Endothelial cell of umbilical vein (primary cell): ENCODE measurements at regions not wholly inside any gene's neighbourhood (a gene's known extent, or its start where the extent isn't known, plus 50 kb on each side); places are given as distances from the start of the nearest gene placed in this dataset.

Experiments used
- BruUV-seq: library from RNA; stranded (reverse); fragments of 400-500 nt; replicated peaks from 2 replicates; lab custom pipeline; 2021; lab: Mats Ljungman, UMichigan
- CTCF ChIA-PET: fragments of 300-600, 350-600 bp; sonication (Branson Sonifier 250); formaldehyde crosslinking; loops from one replicate; lab custom pipeline; 2021; ENCODE audit warnings: antibody characterized with exemption, inconsistent platforms; lab: Charles Lee
- POLR2A ChIA-PET: fragments of 300-600, 350-600 bp; sonication (Branson Sonifier 250); formaldehyde crosslinking; loops from one replicate; lab custom pipeline; 2021; ENCODE audit warnings: antibody characterized with exemption, inconsistent platforms; lab: Charles Lee
- DNase-seq: peaks from one replicate; pipeline ENCODE4 v3.0.0-alpha.2; 2011; ENCODE audit warnings: low read depth, low spot score
- FAIRE-seq: peaks from 2 replicates; lab custom pipeline; 2011; peaks lifted over from hg19 to GRCh38; lab: Jason Lieb, UNC
- H2AFZ ChIP-seq: 2 replicates; pipeline ENCODE4 v1.6.0; 2012; ENCODE audit warnings: low read depth, low read length, control low read depth, inconsistent platforms
- H3K27ac ChIP-seq: 2 replicates; pipeline ENCODE4 v1.5.1; 2011; ENCODE audit warnings: low read depth, mild to moderate bottlenecking, control low read depth, low read length, moderate library complexity; ENCODE audit not compliant: insufficient read depth
- H3K27me3 ChIP-seq, 2 experiments: 2 replicates each; pipeline versions ENCODE4 v1.6.0 to v1.6.1; 2011; ENCODE audit warnings: low read length in 2 of 2, mixed read lengths in 1 of 2; ENCODE audit not compliant: control insufficient read depth in 2 of 2, insufficient read depth in 2 of 2
- H3K36me3 ChIP-seq, 2 experiments: 2 replicates in 1 of 2; 3 replicates in 1 of 2; pipeline ENCODE4 v1.5.1; 2011; ENCODE audit warnings: low read length in 2 of 2, mild to moderate bottlenecking in 1 of 2, moderate library complexity in 1 of 2; ENCODE audit not compliant: control insufficient read depth in 2 of 2, insufficient read depth in 2 of 2; ENCODE audit errors: extremely low read depth in 1 of 2
- H3K4me1 ChIP-seq: 3 replicates; pipeline ENCODE4 v1.5.1; 2011; ENCODE audit warnings: mild to moderate bottlenecking, low read length; ENCODE audit not compliant: control insufficient read depth, insufficient read depth; ENCODE audit errors: extremely low read depth
- H3K4me2 ChIP-seq: 2 replicates; pipeline ENCODE4 v1.6.1; 2011; ENCODE audit warnings: low read length, control low read depth, mixed read lengths; ENCODE audit not compliant: insufficient read depth
- H3K4me3 ChIP-seq, 3 experiments: fragments of 200-600 bp in 1 of 3; sonication (generic), shearing (Covaris generic) in 1 of 3; replicated peaks in 1 of 3; 2 replicates each; pipeline ENCODE4 v1.5.1; 2011 to 2016; ENCODE audit warnings: control low read depth in 3 of 3, low read length in 3 of 3, mild to moderate bottlenecking in 2 of 3, inconsistent platforms in 1 of 3, low read depth in 1 of 3, moderate library complexity in 1 of 3; ENCODE audit not compliant: insufficient read depth in 1 of 3
- H3K79me2 ChIP-seq: 2 replicates; pipeline ENCODE4 v1.6.0; 2012; ENCODE audit warnings: low read length, inconsistent platforms; ENCODE audit not compliant: control insufficient read depth, insufficient read depth
- H3K9ac ChIP-seq: replicated peaks from 2 replicates; pipeline ENCODE3; 2011; ENCODE audit warnings: low read length, control low read depth; ENCODE audit not compliant: insufficient read depth; ENCODE audit errors: extremely low read depth
- H3K9me1 ChIP-seq: replicated peaks from 3 replicates; pipeline ENCODE4 v1.6.0; 2011; ENCODE audit warnings: mild to moderate bottlenecking, low read length; ENCODE audit not compliant: control insufficient read depth, insufficient read depth; ENCODE audit errors: extremely low read depth
- H3K9me3 ChIP-seq: replicated peaks from 2 replicates; pipeline ENCODE4 v1.5.1; 2012; ENCODE audit warnings: low read length, inconsistent platforms; ENCODE audit not compliant: control insufficient read depth, insufficient read depth
- H4K20me1 ChIP-seq: replicated peaks from 2 replicates; pipeline ENCODE3; 2011; ENCODE audit warnings: mild to moderate bottlenecking, low read length; ENCODE audit not compliant: control insufficient read depth, insufficient read depth; ENCODE audit errors: extremely low read depth
- CTCF ChIP-seq, 2 donors: IDR thresholded peaks; 1 replicate in 1 of 2; 2 replicates in 1 of 2; pipeline ENCODE4 v1.5.1; 2011; ENCODE audit warnings: low read length in 2 of 2, mild to moderate bottlenecking in 2 of 2, moderate library complexity in 2 of 2, control low read depth in 1 of 2, inconsistent platforms in 1 of 2, low read depth in 1 of 2; ENCODE audit not compliant: insufficient read depth in 1 of 2; ENCODE audit errors: extremely low read depth in 1 of 2
- EZH2 ChIP-seq: IDR thresholded peaks from 2 replicates; pipeline ENCODE4 v1.6.1; 2012; ENCODE audit warnings: borderline replicate concordance, low read depth, mild to moderate bottlenecking, moderate library complexity, low read length, inconsistent platforms; ENCODE audit not compliant: severe bottlenecking
- FOS ChIP-seq: IDR thresholded peaks from 2 replicates; pipeline ENCODE4 v1.6.1; 2011; ENCODE audit warnings: mild to moderate bottlenecking, low read length, moderate library complexity, borderline replicate concordance; ENCODE audit not compliant: insufficient read depth
- GATA2 ChIP-seq: IDR thresholded peaks from 2 replicates; pipeline ENCODE4 v1.7.0; 2011; ENCODE audit warnings: low read depth, mild to moderate bottlenecking, moderate library complexity, mixed read lengths, low read length; ENCODE audit not compliant: insufficient read length, insufficient read depth
- JUN ChIP-seq: IDR thresholded peaks from 2 replicates; pipeline ENCODE4 v1.6.1; 2011; ENCODE audit warnings: borderline replicate concordance, low read depth; ENCODE audit not compliant: insufficient read length, insufficient read depth
- MAX ChIP-seq: IDR thresholded peaks from 2 replicates; pipeline ENCODE4 v1.6.1; 2011; ENCODE audit not compliant: insufficient read depth, insufficient read length
- MYC ChIP-seq: IDR thresholded peaks from one replicate; pipeline ENCODE4 v1.6.1; 2011; ENCODE audit warnings: mild to moderate bottlenecking, low read depth, low read length
- POLR2A ChIP-seq: IDR thresholded peaks from 2 replicates; pipeline ENCODE4 v1.6.1; 2012; ENCODE audit warnings: low read depth, mild to moderate bottlenecking, control low read depth, low read length
- POLR2AphosphoS5 ChIP-seq: IDR thresholded peaks from 2 replicates; pipeline ENCODE4 v1.6.1; 2012; ENCODE audit warnings: low read depth, mild to moderate bottlenecking, control low read depth, low read length, moderate library complexity; ENCODE audit not compliant: insufficient read depth
- dilution Hi-C: fragments of 300-500 bp; cut with MboI; formaldehyde crosslinking; loops from one replicate; pipeline ENCODE4 v1.15.0; 2019; ENCODE audit warnings: low sequenced_read_pairs; ENCODE audit not compliant: extremely low pct_ligation_motif_present
- intact Hi-C: fragments of 100-400 bp; cut with micrococcal nuclease; formaldehyde crosslinking; loops from one replicate; pipeline ENCODE4 v1.10.0; 2022

- Histone ChIP-seq H4K20me1 (no peaks in the 10 kb centered on the region), H2AFZ (no peak overlapping the region), H3K27ac (no peak overlapping the region), H3K4me1 (no peaks in the 10 kb centered on the region), H3K36me3 (no peaks in the 10 kb centered on the region), H3K9me3 (no peaks in the 10 kb centered on the region), H3K79me2 (no peaks in the 10 kb centered on the region), H3K4me3 (no peak overlapping the region), H3K4me2 (no peak overlapping the region), H3K9ac (no peak overlapping the region), H3K9me1 (no peaks in the 10 kb centered on the region), H3K27me3 (peaks cover 3 to 4% of the 10 kb centered on the region in 2 experiments)
- TF ChIP-seq POLR2AphosphoS5: no peak
- no peak for TF ChIP-seq FOS
- TF ChIP-seq MYC: no peak
- no peak for TF ChIP-seq MAX
- no peak for TF ChIP-seq JUN
- no peak for TF ChIP-seq CTCF (IDR thresholded peaks at IDR 0.05; ENCODE audit: extremely low read depth in 1 of 2, insufficient read depth in 1 of 2, low read depth in 1 of 2, low read length in 2 of 2)
- TF ChIP-seq GATA2: no peak
- no peak for TF ChIP-seq EZH2
- TF ChIP-seq POLR2A: no peak
- dilution Hi-C loops: no loop called here
- no TSS peak for BruUV-seq
- FAIRE-seq: no peak
- CTCF ChIA-PET: no interaction called here
- POLR2A ChIA-PET: no interaction called here
- intact Hi-C loops: no loop called here
- no peak for DNase-seq
Measured at GRCh38 chr7:132899-133298, 59.5 kb upstream of the FAM20C start.
